Smooth muscle cell (in vitro differentiated cells): ENCODE measurements at regions not wholly inside any gene's neighbourhood (a gene's known extent, or its start where the extent isn't known, plus 50 kb on each side); places are given as distances from the start of the nearest gene placed in this dataset.

Source experiments
- DNase-seq: peaks from one replicate; lab custom pipeline; 2025; ENCODE audit not compliant: unreplicated experiment; lab: John Stamatoyannopoulos, UW
- H2AFZ ChIP-seq: fragments of 200-600 bp; sonication (generic); 2 replicates; pipeline ENCODE4 v1.6.0; 2016; ENCODE audit warnings: antibody characterized with exemption, low read depth, mild to moderate bottlenecking
- H3F3A ChIP-seq: fragments of 200-600 bp; sonication (generic); 2 replicates; pipeline ENCODE4 v1.6.0; 2017; ENCODE audit warnings: antibody characterized with exemption, low read depth
- H3K27ac ChIP-seq: fragments of 200-600 bp; sonication (generic); 2 replicates; pipeline ENCODE4 v1.5.1; 2016; ENCODE audit warnings: low read depth, mild to moderate bottlenecking
- H3K27me3 ChIP-seq: fragments of 200-600 bp; sonication (generic); 2 replicates; pipeline ENCODE4 v1.6.1; 2016; ENCODE audit warnings: low read depth, mild to moderate bottlenecking
- H3K36me3 ChIP-seq: fragments of 200-600 bp; sonication (generic); 2 replicates; pipeline ENCODE4 v1.5.1; 2016; ENCODE audit warnings: low read depth
- H3K4me1 ChIP-seq: fragments of 200-600 bp; sonication (generic); 2 replicates; pipeline ENCODE4 v1.5.1; 2016; ENCODE audit warnings: low read depth
- H3K4me2 ChIP-seq: fragments of 200-600 bp; sonication (generic); 2 replicates; pipeline ENCODE4 v1.6.0; 2016; ENCODE audit warnings: mild to moderate bottlenecking
- H3K4me3 ChIP-seq: fragments of 200-600 bp; sonication (generic); 2 replicates; pipeline ENCODE4 v1.5.1; 2016; ENCODE audit warnings: mild to moderate bottlenecking
- H3K79me2 ChIP-seq: fragments of 200-600 bp; sonication (generic); 2 replicates; pipeline ENCODE4 v1.6.0; 2016; ENCODE audit warnings: low read depth, mild to moderate bottlenecking
- H3K9ac ChIP-seq: fragments of 200-600 bp; sonication (generic); 2 replicates; pipeline ENCODE4 v1.6.0; 2016; ENCODE audit warnings: low read depth
- H3K9me3 ChIP-seq: fragments of 200-600 bp; sonication (generic); replicated peaks from 2 replicates; pipeline ENCODE4 v1.5.1; 2016; ENCODE audit warnings: low read depth
- H4K20me1 ChIP-seq: fragments of 200-600 bp; sonication (generic); 2 replicates; pipeline ENCODE4 v1.6.0; 2016; ENCODE audit warnings: low read depth
- CTCF ChIP-seq: fragments of 200-600 bp; sonication (generic); IDR thresholded peaks from 2 replicates; pipeline ENCODE4 v1.5.1; 2017; ENCODE audit warnings: borderline replicate concordance, mild to moderate bottlenecking, antibody characterized with exemption; ENCODE audit not compliant: insufficient read depth, poor library complexity, severe bottlenecking
- WGBS: methylation state at CpG from one replicate; pipeline ENCODE4 v1.1.7; 2016; ENCODE audit warnings: low lambda C conversion rate; 5-methylcytosine and 5-hydroxymethylcytosine counted together

- no peak for DNase-seq
- WGBS, result 82% methylated on average over 6 of the region's 6 CpGs
- H3K36me3 ChIP-seq, result no peaks in the 10 kb centered on the region
- no peaks in the 10 kb centered on the region for H3K27me3 ChIP-seq
- TF ChIP-seq CTCF, result no peak
- no peaks in the 10 kb centered on the region for H3F3A ChIP-seq
- H3K4me3 ChIP-seq, result no peak overlapping the region
- H3K79me2 ChIP-seq, result no peaks in the 10 kb centered on the region
- H3K4me2 ChIP-seq, result no peak overlapping the region
- H2AFZ ChIP-seq, result no peak overlapping the region
- H3K9me3 ChIP-seq, result no peaks in the 10 kb centered on the region
- H4K20me1 ChIP-seq, result no peaks in the 10 kb centered on the region
- H3K4me1 ChIP-seq, result no peaks in the 10 kb centered on the region
- H3K27ac ChIP-seq, result no peak overlapping the region
- no peak overlapping the region for H3K9ac ChIP-seq
These were observed 107.2 kb upstream of the SYT13 start for GRCh38 chr11:45393334-45393733.

- Histone ChIP-seq H3K4me3 (no peak overlapping the region), H3K9ac (no peak overlapping the region), H3K27ac (no peak overlapping the region), H3K4me2 (no peak overlapping the region), H3K9me3 (no peaks in the 10 kb centered on the region), H3K4me1 (no peaks in the 10 kb centered on the region), H4K20me1 (no peaks in the 10 kb centered on the region), H3K79me2 (no peaks in the 10 kb centered on the region), H3K36me3 (no peaks in the 10 kb centered on the region), H3K27me3 (no peaks in the 10 kb centered on the region), H3F3A (no peaks in the 10 kb centered on the region), H2AFZ (no peak overlapping the region)
- TF ChIP-seq CTCF, result no peak
- WGBS, result 68% methylated on average over 12 of the region's 12 CpGs
- DNase-seq, result no peak
These were observed 106.5 kb upstream of the SYT13 start for GRCh38 chr11:45392591-45393091.

GRCh38 chr11:45392154-45392553 is 106.0 kb upstream of the SYT13 start:
- Histone ChIP-seq H2AFZ (no peak overlapping the region), H3K4me1 (no peaks in the 10 kb centered on the region), H3F3A (no peaks in the 10 kb centered on the region), H3K4me3 (no peak overlapping the region), H3K9me3 (no peaks in the 10 kb centered on the region), H3K27ac (no peak overlapping the region), H3K4me2 (no peak overlapping the region), H3K9ac (no peak overlapping the region), H3K27me3 (no peaks in the 10 kb centered on the region), H4K20me1 (no peaks in the 10 kb centered on the region), H3K79me2 (no peaks in the 10 kb centered on the region), H3K36me3 (no peaks in the 10 kb centered on the region)
- TF ChIP-seq CTCF, result no peak
- 81% methylated on average over 8 of the region's 8 CpGs for WGBS
- DNase-seq, result no peak

GRCh38 chr11:45391168-45391850 is 105.2 kb upstream of the SYT13 start:
- no peaks in the 10 kb centered on the region for H3K36me3 ChIP-seq
- no peak overlapping the region for H3K9ac ChIP-seq
- no peak overlapping the region for H3K4me3 ChIP-seq
- WGBS, result 89% methylated on average over 9 of the region's 9 CpGs
- H4K20me1 ChIP-seq, result no peaks in the 10 kb centered on the region
- no peak overlapping the region for H3K27ac ChIP-seq
- H3K4me1 ChIP-seq, result no peaks in the 10 kb centered on the region
- H3K79me2 ChIP-seq, result no peaks in the 10 kb centered on the region
- no peak for DNase-seq
- no peak overlapping the region for H2AFZ ChIP-seq
- H3K4me2 ChIP-seq, result no peak overlapping the region
- no peak for TF ChIP-seq CTCF
- no peaks in the 10 kb centered on the region for H3F3A ChIP-seq
- H3K9me3 ChIP-seq, result no peaks in the 10 kb centered on the region
- H3K27me3 ChIP-seq, result no peaks in the 10 kb centered on the region
